ENCODE measurements at regions not wholly inside any gene's neighbourhood (a gene's known extent, or its start where the extent isn't known, plus 50 kb on each side); places are given as distances from the start of the nearest gene placed in this dataset.

GRCh38 chr12:30853561-30854133, 72.9 kb upstream of the TSPAN11 start:
- H3K27ac ChIP-seq (ENCODE audit: low read depth, low read length) = no peak overlapping the region
- H3K4me3 ChIP-seq (ENCODE audit: insufficient read depth, low read depth, low read length) = no peak overlapping the region
- no peak for TF ChIP-seq EZH2 (IDR thresholded peaks at IDR 0.05; ENCODE audit: insufficient read depth, low read length)
- no peak for TF ChIP-seq CTCF (IDR thresholded peaks at IDR 0.05; ENCODE audit: insufficient read depth, low read depth, low read length)
- no peak overlapping the region for H3K4me2 ChIP-seq (ENCODE audit: low read length)
- H3K9ac ChIP-seq (ENCODE audit: low read length) = no peak overlapping the region
- no peaks in the 10 kb centered on the region for H3K79me2 ChIP-seq (ENCODE audit: insufficient read depth, low read length)
- no peaks in the 10 kb centered on the region for H3K36me3 ChIP-seq (ENCODE audit: insufficient read depth, low read length)
- H2AFZ ChIP-seq (ENCODE audit: low read depth, low read length) = no peak overlapping the region
- H3K4me1 ChIP-seq (ENCODE audit: insufficient read depth, low read length) = no peaks in the 10 kb centered on the region
- no peaks in the 10 kb centered on the region for H3K27me3 Mint-ChIP-seq (ENCODE audit: low read depth, unreplicated experiment)
- no peak overlapping the region for H3K27ac Mint-ChIP-seq (ENCODE audit: unreplicated experiment)
- H3K9me3 ChIP-seq (ENCODE audit: insufficient read depth, low read depth, low read length) = no peaks in the 10 kb centered on the region
- H3K4me3 Mint-ChIP-seq (ENCODE audit: unreplicated experiment) = no peak overlapping the region
- H3K9me3 Mint-ChIP-seq (ENCODE audit: unreplicated experiment) = no peaks in the 10 kb centered on the region
- FAIRE-seq (no peak), DNase-seq (ENCODE audit: low read depth) (no peak)
- peaks cover 3% of the 10 kb centered on the region for H3K27me3 ChIP-seq (ENCODE audit: insufficient read depth, low read length)
- H3K36me3 Mint-ChIP-seq (ENCODE audit: low read depth, unreplicated experiment) = no peaks in the 10 kb centered on the region
- H4K20me1 ChIP-seq (ENCODE audit: insufficient read depth, low read length) = no peaks in the 10 kb centered on the region
- H3K4me1 Mint-ChIP-seq (ENCODE audit: low read depth, unreplicated experiment) = peaks cover 7% of the 10 kb centered on the region

GRCh38 chr12:30850684-30851083, 75.9 kb upstream of the TSPAN11 start:
- Mint-ChIP-seq H3K27ac (ENCODE audit: unreplicated experiment) (no peak overlapping the region), H3K36me3 (ENCODE audit: low read depth, unreplicated experiment) (no peaks in the 10 kb centered on the region), H3K4me1 (ENCODE audit: low read depth, unreplicated experiment) (peaks cover 7% of the 10 kb centered on the region), H3K27me3 (ENCODE audit: low read depth, unreplicated experiment) (no peaks in the 10 kb centered on the region), H3K9me3 (ENCODE audit: unreplicated experiment) (no peaks in the 10 kb centered on the region), H3K4me3 (ENCODE audit: unreplicated experiment) (no peak overlapping the region)
- Histone ChIP-seq H3K79me2 (ENCODE audit: insufficient read depth, low read length) (no peaks in the 10 kb centered on the region), H3K4me2 (ENCODE audit: low read length) (no peak overlapping the region), H4K20me1 (ENCODE audit: insufficient read depth, low read length) (no peaks in the 10 kb centered on the region), H3K27ac (ENCODE audit: low read depth, low read length) (no peak overlapping the region), H3K27me3 (ENCODE audit: insufficient read depth, low read length) (peaks cover 3% of the 10 kb centered on the region), H3K9ac (ENCODE audit: low read length) (no peak overlapping the region), H3K4me3 (ENCODE audit: insufficient read depth, low read depth, low read length) (no peak overlapping the region), H2AFZ (ENCODE audit: low read depth, low read length) (no peak overlapping the region), H3K4me1 (ENCODE audit: insufficient read depth, low read length) (no peaks in the 10 kb centered on the region), H3K36me3 (ENCODE audit: insufficient read depth, low read length) (no peaks in the 10 kb centered on the region), H3K9me3 (ENCODE audit: insufficient read depth, low read depth, low read length) (no peaks in the 10 kb centered on the region)
- FAIRE-seq = no peak
- TF ChIP-seq CTCF (IDR thresholded peaks at IDR 0.05; ENCODE audit: insufficient read depth, low read depth, low read length) = no peak
- TF ChIP-seq EZH2 (IDR thresholded peaks at IDR 0.05; ENCODE audit: insufficient read depth, low read length) = no peak
- no peak for DNase-seq (ENCODE audit: low read depth)

GRCh38 chr12:30847259-30847658, 79.3 kb upstream of the TSPAN11 start:
- H2AFZ ChIP-seq (ENCODE audit: low read depth, low read length) = no peak overlapping the region
- DNase-seq (ENCODE audit: low read depth) = peak; percentile 38
- peaks cover 3% of the 10 kb centered on the region for H3K27me3 ChIP-seq (ENCODE audit: insufficient read depth, low read length)
- H3K27ac Mint-ChIP-seq (ENCODE audit: unreplicated experiment) = no peak overlapping the region
- no peaks in the 10 kb centered on the region for H3K79me2 ChIP-seq (ENCODE audit: insufficient read depth, low read length)
- H3K4me2 ChIP-seq (ENCODE audit: low read length) = no peak overlapping the region
- no peak overlapping the region for H3K27ac ChIP-seq (ENCODE audit: low read depth, low read length)
- no peaks in the 10 kb centered on the region for H3K4me1 ChIP-seq (ENCODE audit: insufficient read depth, low read length)
- no peak overlapping the region for H3K4me3 Mint-ChIP-seq (ENCODE audit: unreplicated experiment)
- TF ChIP-seq EZH2 (IDR thresholded peaks at IDR 0.05; ENCODE audit: insufficient read depth, low read length) (no peak), CTCF (IDR thresholded peaks at IDR 0.05; ENCODE audit: insufficient read depth, low read depth, low read length) (peak; percentile 74)
- H4K20me1 ChIP-seq (ENCODE audit: insufficient read depth, low read length) = no peaks in the 10 kb centered on the region
- peaks cover 7% of the 10 kb centered on the region for H3K4me1 Mint-ChIP-seq (ENCODE audit: low read depth, unreplicated experiment)
- H3K27me3 Mint-ChIP-seq (ENCODE audit: low read depth, unreplicated experiment) = peaks cover 13% of the 10 kb centered on the region
- H3K36me3 Mint-ChIP-seq (ENCODE audit: low read depth, unreplicated experiment) = no peaks in the 10 kb centered on the region
- no peaks in the 10 kb centered on the region for H3K36me3 ChIP-seq (ENCODE audit: insufficient read depth, low read length)
- H3K9me3 ChIP-seq (ENCODE audit: insufficient read depth, low read depth, low read length) = no peaks in the 10 kb centered on the region
- peak; percentile 5 for FAIRE-seq
- H3K4me3 ChIP-seq (ENCODE audit: insufficient read depth, low read depth, low read length) = no peak overlapping the region
- H3K9ac ChIP-seq (ENCODE audit: low read length) = no peak overlapping the region
- no peaks in the 10 kb centered on the region for H3K9me3 Mint-ChIP-seq (ENCODE audit: unreplicated experiment)
